NCI-H2081 (cell line): ENCODE measurements at regions not wholly inside any gene's neighbourhood (a gene's known extent, or its start where the extent isn't known, plus 50 kb on each side); places are given as distances from the start of the nearest gene placed in this dataset.
A peak's percentile ranks its signal among the peaks of the same experiment; 100 is the strongest.
"Not testable (repeated sequence)": the region's sequence is repeated elsewhere in the genome, so short reads cannot be mapped to it uniquely, and the experiment has no call there.

Source experiments
- DNase-seq, 2 experiments: peaks; one replicate each; lab custom pipeline; 2025; lab: John Stamatoyannopoulos, UW

DNA sequence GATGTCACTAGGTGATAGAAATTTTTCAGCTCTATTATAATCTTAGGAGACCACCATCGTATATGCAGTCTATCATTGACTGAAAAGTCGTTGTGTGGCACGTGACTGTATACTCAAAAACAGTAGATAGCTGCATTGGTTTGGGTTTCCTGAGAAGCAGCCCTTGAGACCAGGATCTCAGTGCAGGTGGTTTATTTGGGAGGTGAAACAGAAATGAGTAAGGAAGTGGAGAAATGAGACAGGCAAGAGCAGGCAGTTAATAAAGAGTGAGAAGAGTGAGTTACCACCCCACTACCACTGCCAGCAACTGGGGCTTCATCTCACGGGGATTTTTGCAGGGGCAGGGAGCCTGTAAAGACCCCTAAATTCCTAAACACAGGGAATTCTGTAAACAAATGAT, 221.0 kb downstream of the SHQ1 start:
- no peak for DNase-seq

DNA sequence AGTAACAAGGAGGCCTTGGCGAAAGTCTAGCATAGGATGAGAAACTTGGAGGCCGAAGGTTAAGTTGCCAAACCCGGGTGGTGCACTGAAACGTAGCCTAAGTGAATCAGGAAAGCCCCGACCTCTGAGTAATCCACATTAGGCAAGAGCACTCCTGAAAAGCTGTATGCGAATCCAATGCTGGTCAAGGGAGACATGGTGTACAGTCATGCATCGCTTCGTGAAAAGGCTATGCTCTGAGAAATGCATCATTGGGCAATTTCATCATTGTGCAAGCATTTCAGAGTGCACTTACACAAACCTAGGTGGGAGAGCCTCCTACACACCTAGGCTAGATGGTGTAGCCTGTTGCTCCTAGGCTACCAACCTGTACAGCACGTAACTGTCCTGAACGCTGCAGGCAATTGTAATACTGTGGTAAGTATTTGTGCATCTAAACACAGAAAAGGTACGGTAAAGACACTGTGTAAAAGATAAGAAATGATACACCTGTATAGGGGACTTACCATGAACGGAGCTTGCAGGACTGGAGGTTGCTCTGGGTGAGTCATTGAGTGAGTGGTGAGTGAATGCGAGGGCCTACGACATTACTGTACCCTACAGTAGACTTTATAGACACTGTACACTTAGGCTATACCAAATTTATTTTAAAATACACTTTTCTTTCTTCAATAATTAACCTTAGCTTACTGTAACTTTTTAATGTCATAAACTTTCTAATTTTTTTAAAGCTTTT, 222.5 kb downstream of the SHQ1 start:
- no peak for DNase-seq

DNA sequence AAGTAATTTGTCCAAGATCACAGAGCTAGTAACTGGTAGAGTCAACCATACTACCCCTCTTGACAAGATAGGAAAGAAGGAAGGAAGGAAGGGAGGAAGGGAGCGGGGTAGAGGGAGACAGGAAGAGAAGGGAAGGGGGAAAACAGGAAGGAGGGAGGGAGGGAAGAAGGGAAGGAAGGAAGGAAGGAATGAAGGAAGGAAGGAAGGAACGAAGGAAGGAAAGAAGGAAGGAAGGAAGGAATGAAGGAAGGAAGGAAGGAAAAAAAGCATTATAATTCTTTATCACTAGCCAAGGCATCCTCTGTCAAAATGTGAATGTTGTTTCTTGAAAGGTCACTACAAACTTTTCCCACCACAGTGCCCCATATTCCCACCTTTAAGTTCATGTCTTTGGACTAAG, 223.6 kb downstream of the SHQ1 start:
- DNase-seq = no peak

DNA sequence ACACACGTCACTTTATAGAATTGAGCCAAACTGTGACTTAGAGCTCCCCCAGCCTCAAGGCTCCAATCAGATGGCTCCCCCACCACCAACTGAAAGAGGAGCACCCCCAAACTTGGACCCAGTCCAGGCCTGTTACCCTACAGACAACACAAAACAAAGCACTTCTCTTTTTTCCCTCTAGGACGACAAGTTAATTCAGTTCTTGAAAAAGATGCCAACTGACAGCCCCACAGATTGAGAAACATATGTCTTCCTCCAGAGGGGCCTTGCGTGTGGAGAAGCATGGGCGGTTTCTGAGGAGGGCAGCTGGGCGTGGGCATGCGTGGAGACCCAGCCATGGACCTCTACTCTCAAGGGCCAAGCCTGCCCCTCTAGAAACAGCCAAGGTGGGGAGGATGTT, 229.5 kb downstream of the SHQ1 start:
- no peak for DNase-seq

DNA sequence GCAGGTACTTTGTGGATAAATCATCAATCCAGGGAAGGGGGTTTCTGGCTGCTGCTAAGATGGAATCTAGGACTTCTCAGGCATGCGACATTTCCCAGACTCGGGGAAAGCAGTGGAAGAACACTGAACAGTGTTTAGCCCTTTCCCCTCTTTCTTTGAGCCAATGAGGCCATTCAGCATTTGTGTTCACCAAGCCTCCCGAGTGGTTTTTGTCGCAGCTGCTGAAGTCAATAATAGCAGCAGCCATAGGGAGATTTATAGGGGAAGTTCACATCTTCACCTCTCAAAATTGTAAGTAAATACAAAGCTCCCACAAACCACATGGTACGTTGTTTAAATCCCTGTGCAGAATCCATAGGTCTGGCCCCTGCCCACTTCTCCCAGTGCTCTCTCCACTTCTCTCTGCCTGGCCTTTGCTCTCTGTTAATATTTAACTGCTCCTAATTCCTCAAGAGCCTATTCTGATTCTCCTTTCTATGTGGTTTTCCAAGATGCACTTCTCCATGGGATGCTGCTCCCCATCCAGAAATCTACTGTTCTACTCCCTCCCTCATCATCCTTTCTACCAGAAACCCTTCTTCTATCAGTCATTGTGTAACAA, 230.7 kb downstream of the SHQ1 start:
- no peak for DNase-seq

DNA sequence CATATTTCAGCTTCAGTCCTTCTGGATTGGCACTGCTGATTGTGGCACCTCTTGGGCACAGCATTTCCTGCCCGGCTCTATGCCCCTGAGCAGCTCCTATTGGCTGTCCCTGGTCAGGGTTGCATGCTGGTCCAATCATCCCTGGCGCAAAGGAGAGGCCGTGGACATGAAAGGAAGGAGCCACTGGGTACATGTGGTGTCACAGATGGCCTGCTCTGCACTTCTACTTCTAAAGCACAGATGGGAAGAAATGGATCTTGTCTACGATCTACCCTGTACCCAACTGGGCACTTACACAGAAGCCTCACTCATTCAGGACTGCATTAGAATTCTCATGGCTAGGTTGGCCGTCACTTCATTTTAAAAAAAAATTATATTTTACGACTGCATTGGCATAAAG, 232.5 kb downstream of the SHQ1 start:
- no peak for DNase-seq

DNA sequence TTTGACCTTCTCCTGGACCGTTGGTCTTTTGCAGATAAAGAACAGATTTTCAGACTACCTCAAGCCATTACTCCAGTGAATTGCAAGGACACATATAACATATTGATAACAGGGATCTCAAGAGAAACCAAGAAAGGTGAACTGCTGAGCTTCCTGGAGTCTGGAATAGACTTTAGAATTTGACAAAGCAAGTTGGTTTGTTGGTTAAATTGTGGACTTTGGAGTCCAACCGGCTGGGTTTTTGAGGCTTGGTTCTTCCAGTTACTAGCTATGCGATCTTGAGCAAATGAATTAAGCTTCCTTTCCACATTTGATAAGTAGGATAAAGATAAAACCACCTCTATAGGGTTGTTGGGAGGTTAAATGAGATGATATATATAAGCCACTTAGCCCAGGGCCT, 233.1 kb downstream of the SHQ1 start:
- DNase-seq = no peak

DNA sequence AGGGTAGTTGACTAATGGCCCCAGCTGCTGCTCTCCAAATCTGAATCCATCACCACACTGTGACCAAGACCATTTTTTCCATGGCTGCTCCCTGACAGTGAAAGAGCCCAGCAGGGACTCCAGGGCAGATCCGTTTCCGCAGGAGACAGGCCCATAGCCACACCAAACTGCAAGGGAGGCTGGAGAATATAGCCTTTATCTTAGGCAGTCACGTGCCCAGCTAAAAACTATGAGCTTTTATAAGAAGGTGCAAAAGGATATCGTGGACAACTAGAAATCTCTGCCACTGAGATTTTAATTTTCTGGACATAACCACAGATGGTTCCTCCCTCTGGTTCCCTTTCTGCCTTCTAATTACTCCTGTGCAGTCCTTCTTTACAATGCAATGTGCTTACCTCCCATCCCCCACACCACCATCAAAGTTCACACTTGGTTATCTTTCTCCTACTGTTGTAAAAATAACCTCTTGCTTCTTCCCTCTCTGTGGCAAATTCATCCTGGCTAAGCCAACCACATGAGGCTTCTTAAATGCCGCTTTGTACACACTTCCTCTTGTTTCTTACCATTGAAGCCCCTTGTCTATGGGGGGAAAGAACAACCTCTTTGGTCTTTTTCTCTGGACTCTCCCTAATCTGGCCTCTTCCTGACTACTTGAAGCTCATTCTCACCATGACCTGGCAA, 233.7 kb downstream of the SHQ1 start:
- no peak for DNase-seq

DNA sequence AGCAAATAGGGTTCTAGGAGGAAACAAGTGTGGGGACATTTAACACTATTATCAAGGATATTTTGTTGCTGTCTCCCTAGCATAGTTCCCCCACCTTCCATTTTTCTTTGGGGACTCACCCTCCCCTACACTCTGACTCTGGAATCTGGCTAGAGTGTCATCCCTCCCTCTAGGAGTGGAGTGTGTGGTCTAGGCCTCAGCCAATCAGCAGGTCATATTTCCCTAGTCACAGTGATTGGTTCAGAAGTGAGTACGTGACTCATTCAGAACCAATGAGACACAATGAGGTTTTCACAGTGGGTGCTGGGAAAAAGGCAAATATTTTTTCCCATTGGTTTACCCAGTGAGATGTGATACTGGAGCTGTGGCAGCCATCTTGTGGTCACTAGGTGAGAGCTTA, 234.4 kb downstream of the SHQ1 start:
- DNase-seq = no peak

DNA sequence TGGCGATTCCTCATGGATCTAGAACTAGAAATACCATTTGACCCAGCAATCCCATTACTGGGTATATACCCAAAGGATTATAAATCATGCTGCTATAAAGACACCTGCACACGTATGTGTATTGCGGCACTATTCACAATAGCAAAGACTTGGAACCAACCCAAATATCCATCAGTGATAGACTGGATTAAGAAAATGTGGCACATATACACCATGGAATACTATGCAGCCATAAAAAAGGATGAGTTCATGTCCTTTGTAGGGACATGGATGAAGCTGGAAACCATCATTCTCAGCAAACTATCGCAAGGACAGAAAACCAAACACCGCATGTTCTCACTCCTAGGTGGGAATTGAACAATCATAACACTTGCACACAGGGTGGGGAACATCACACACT, 239.1 kb downstream of the SHQ1 start:
- not testable (repeated sequence) for DNase-seq

DNA sequence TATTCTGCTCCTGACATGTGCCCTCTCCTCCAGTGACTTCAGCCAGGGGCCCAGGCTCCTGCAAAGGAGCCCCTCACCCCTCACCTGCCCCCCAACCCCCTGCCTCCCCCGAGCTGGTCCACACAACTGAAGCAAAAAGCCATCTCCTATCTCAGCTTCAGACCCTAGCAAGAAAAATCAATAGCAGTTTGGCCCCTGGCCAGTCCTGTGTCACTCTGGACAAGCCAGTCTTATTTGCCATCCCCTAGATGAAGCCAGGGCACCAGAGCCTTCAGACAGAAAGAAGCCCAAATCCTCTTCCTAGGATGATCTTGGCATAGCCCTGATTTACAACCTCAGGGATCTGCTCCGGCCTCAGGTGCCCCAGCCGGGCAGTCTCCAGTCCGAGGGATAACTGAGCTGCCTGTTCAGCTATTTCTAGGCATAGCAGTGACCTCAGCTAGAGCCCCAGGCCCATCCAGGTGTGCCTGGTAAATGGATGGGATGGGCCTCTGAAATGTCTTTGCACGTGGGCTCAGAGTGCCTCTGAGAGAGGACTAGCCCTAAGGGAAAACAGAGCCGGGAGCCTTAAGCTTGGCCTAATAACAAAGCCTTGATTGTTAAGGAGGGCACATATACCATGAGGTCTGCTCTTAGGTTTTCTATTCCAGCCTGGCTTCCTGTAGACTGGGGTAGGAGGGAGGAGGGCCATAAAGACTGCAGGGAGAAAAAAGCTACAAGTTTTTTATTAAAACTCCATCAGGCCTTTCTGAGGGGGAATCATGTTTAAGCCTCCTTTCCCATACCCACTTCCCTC, 242.0 kb downstream of the SHQ1 start:
- DNase-seq = no peak

DNA sequence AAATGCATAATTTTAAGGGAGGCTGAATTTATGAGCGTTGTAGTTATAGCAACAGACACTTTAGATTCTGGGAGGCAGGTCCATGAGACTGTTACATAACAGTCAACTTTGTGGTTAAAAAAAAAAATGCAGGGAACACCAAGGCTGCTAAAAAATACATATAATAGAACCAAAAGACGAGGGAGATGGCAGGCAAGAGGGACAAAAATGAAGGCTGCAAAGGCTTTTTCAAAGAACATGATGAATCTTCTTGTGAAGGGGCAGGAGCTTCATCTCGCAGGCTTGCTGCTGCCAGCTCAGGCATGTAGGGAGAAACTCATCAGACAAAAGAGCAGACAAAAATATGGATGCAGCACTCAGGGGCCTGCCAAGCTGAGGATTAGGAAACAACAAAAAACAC, 243.9 kb downstream of the SHQ1 start:
- no peak for DNase-seq

DNA sequence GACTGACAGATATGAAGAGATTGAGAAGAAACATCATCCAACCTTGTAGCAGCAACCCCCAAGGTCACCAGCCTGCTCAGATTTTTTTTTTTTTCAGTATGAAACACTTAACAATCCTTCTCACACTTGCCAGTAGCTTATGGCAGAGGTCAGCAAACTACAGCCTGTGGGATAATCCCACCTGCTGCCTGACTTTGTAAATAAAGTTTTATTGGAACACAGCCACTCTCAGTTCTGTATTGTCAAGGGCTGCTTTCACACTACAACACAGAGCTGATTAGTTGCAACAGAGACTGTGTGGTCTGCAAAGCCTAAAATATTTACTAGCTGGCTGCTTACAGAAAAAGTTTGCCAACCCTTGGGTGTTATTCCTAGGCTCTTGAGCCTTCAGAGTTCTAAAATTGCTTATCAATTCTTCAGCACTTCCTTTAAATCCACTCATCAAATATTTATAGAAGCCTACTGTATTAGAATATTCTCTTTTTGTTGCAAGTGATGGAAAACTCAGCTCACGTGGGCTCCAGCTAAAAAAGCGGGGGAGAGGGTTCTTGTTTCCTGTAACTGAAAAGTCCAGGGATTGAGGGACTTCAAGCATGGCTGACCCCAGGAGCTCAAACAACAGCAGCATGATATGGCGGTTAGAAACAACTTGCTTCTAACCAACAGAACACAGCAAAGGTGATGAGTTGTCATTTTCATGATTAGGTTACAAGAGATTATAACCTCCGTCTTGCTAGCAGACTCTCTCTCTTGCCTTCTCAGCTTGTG, 246.1 kb downstream of the SHQ1 start:
- DNase-seq = no peak

DNA sequence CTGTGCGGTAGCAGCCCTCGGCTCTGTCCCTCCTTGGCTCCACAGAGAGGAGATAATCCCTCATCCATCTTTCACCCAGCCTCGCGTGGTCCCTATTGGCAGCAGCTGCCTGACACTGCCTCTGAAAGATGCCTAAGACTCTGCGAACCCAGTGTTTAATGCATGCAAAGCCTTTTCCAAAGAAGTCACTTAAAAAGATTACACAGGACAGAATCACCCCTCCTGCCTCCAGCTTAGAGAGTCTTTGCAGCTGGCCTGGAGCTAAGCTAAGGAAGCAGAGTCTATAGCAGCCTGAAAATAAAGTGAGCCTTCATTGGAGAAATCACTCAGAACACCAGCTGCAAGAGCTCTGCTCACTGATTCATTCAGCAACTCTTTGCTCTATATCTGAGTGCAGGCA, 247.2 kb downstream of the SHQ1 start:
- DNase-seq = no peak

DNA sequence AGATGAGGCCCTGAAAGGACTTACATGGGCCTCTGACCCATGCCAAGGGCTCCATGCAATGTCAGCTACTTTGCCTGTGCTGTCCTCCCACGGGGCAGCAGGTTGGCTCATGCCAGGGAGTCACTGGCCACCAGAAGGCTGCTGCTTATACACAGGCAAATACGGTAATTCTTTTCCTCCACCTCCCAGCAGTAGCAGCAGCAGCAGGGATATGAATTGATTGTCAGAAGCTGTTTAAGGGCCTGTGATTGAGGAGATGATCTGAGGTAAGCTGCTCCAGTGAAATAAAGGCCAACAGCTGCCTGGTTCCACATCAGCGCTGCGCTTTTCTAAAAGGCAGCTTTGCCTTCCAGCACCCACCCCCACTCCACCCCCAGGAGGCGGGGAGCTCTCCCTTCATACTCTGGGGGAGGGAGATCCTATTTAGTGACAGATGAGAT, 250.5 kb downstream of the SHQ1 start:
- DNase-seq = peak in 1 of 2 experiments; percentile 13

DNA sequence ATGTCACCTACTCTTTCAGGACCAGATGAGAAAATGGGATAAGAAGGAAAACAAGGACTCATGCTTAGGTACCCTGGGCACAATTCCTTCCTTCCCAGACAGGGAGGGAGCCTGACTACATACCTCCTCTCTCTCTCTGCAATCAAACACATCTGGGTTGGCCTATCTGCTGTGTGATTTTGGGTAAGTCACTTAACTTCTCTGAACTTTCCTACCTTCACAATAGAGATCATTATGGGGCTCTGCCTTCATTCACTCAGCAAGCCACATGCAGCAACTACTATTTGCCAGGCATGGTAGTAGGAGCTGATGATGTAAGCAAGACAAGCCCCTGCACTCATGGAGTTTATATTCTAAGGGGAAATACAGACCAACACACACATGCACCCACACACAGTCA, 251.2 kb downstream of the SHQ1 start:
- no peak for DNase-seq

DNA sequence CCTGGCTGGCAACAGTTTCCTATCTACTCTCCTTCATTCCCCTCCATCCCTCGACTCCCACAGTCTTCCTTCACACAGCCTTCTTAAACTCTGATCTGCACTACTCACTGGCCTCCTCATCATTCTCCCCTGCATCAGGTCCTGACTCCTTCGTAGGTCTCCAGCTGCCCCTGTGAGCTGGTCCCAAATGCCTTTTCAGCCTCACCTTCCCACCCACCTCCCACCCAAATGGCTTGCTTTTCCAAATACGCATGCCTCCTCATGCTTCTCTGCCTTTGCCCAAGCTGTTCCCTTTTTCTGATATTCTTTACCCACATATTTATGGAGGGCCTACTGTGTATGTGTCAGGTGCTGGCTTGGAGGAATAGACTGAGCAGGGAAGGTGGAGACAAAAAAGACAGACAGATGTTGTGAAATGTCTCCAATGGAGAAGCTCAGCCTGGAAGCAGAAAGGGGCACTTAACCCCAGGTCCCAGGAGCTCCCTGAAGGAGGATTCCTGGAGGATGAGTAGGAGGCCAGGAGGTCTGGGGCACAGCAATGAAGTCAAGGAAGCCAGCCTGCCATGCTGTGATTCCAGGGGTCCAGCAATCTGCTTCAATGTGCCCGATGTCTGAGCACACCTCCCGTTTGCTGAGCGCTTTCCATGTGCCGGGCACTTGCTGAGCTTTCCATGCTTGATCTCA, 252.2 kb downstream of the SHQ1 start:
- DNase-seq = no peak

DNA sequence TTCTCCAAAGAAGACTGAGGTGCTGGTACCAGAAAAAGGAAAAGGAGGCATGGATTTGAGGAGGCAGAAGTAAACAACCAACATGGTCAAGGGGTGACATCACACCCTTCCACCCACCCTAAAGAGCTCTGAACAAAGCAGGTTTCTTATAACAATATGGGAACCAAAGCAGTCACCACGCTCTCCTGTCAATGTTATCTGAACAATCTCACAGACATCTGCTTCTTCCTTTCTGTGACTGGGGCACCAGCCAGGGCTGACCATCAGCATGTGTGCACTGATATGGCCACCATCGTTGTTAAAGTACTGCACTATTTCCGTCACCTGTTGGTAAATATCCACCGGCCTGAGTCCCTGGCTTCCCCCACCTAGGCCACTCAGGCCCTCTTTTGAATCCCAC, 252.9 kb downstream of the SHQ1 start:
- DNase-seq = no peak

DNA sequence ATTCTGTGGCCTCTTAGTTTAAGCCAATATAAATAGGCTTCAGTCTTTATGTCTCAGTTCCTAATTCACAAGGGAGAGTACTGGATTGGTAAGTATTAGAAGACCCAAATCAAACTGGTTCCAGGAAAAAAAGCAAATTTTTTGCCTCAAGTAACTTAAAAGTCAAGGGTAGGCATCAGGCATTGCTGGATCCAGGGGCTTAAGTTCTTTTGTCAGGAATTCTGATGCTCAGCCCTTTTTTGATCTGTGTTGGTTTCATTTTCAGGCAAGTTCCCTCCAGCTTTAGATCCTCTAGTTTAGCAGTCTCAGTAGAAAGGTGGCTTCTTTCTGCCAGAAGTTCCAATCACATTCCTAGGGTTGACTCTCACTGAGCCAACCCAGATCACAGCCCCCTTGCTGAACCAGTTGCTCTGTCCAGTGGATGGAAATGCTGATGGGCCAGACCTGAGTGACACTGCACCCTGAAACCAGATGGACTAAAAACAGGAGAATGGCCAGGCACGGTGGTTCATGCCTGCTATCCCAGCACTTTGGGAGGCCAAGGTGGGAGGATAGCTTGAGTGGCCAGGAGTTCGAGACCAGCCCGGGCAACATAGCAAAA, 253.5 kb downstream of the SHQ1 start:
- DNase-seq = no peak

DNA sequence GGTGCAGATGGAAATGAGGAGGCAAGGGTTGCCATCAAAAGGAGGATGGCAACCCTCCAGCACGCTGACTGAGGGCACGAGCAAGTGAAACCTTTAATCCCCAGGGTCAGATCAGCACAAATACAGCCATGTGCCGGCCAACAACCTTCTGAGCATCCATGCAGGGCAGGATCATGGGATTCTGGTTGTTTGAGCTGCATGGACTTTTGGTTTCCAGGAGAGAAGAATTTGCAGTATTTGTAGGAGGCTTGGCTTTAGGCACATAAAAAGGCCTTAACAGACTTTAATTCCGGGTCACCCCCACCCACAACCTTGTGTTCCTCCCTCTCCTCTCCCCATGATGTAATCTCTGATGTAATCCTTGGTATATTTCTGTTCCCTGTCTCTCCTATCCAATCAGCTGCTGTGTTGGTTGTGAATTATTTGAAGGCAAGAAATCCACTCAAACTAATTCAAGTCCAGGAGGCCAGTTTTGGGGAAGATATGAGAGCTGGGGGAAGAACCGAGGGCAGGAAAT, 254.3 kb downstream of the SHQ1 start:
- no peak for DNase-seq
